Kidney epithelial cell (primary cell): ENCODE measurements at regions not wholly inside any gene's neighbourhood (a gene's known extent, or its start where the extent isn't known, plus 50 kb on each side); places are given as distances from the start of the nearest gene placed in this dataset.

Experiments used
- DNase-seq: peaks from one replicate; pipeline ENCODE4 v3.0.0-alpha.2; 2010; ENCODE audit warnings: low read depth
- H3K27me3 ChIP-seq: 2 replicates; pipeline ENCODE4 v1.6.0; 2011; ENCODE audit warnings: low read length; ENCODE audit not compliant: control insufficient read depth, insufficient read depth
- H3K36me3 ChIP-seq: 2 replicates; pipeline ENCODE4 v1.5.1; 2011; ENCODE audit warnings: low read length; ENCODE audit not compliant: control insufficient read depth, insufficient read depth
- H3K4me3 ChIP-seq: 2 replicates; pipeline ENCODE4 v1.5.1; 2011; ENCODE audit warnings: low read depth, mild to moderate bottlenecking, control low read depth, low read length
- CTCF ChIP-seq: IDR thresholded peaks from 2 replicates; pipeline ENCODE4 v1.5.1; 2011; ENCODE audit warnings: mild to moderate bottlenecking, moderate library complexity, low read length, control low read depth, inconsistent platforms; ENCODE audit not compliant: insufficient read depth, poor library complexity, severe bottlenecking

GRCh38 chr4:43132010-43132582 is 239.6 kb downstream of the GRXCR1 start:
- Histone ChIP-seq H3K4me3 (no peak overlapping the region), H3K36me3 (no peaks in the 10 kb centered on the region)

GRCh38 chr4:43133566-43133965 is 241.1 kb downstream of the GRXCR1 start:
- no peak for TF ChIP-seq CTCF
- no peak for DNase-seq
- no peaks in the 10 kb centered on the region for H3K27me3 ChIP-seq

More at GRCh38 chr4:43132010-43132582, 239.6 kb downstream of the GRXCR1 start:
- TF ChIP-seq CTCF: peak; percentile 86
- DNase-seq: peak; percentile 9
- H3K27me3 ChIP-seq: no peaks in the 10 kb centered on the region

GRCh38 chr4:43136752-43137151 is 244.2 kb downstream of the GRXCR1 start:
- Histone ChIP-seq H3K4me3 (no peak overlapping the region), H3K27me3 (no peaks in the 10 kb centered on the region), H3K36me3 (no peaks in the 10 kb centered on the region)
- no peak for DNase-seq
- TF ChIP-seq CTCF: no peak

More at GRCh38 chr4:43133566-43133965, 241.1 kb downstream of the GRXCR1 start:
- no peak overlapping the region for H3K4me3 ChIP-seq
- no peaks in the 10 kb centered on the region for H3K36me3 ChIP-seq

GRCh38 chr4:43146198-43146597 is 253.7 kb downstream of the GRXCR1 start:
- Histone ChIP-seq H3K36me3 (no peaks in the 10 kb centered on the region), H3K4me3 (no peak overlapping the region), H3K27me3 (no peaks in the 10 kb centered on the region)
- DNase-seq: no peak
- TF ChIP-seq CTCF: no peak

- Histone ChIP-seq H3K36me3 (no peaks in the 10 kb centered on the region), H3K4me3 (no peak overlapping the region), H3K27me3 (no peaks in the 10 kb centered on the region)
- no peak for TF ChIP-seq CTCF
- DNase-seq: no peak
Observed at GRCh38 chr4:43148481-43148880, 256.0 kb downstream of the GRXCR1 start.
